HG03196 (cell line): ENCODE measurements at regions not wholly inside any gene's neighbourhood (a gene's known extent, or its start where the extent isn't known, plus 50 kb on each side); places are given as distances from the start of the nearest gene placed in this dataset.

Source experiments
- ATAC-seq: cut with Tn5 transposase; IDR thresholded peaks from one replicate; pipeline ENCODE4 v1.9.1; 2021; ENCODE audit not compliant: unreplicated experiment

GRCh38 chr13:97057176-97057575, 62.9 kb upstream of the OXGR1 start:
- no peak for ATAC-seq

GRCh38 chr13:97058391-97058790, 64.1 kb upstream of the OXGR1 start:
- ATAC-seq = no peak

DNA sequence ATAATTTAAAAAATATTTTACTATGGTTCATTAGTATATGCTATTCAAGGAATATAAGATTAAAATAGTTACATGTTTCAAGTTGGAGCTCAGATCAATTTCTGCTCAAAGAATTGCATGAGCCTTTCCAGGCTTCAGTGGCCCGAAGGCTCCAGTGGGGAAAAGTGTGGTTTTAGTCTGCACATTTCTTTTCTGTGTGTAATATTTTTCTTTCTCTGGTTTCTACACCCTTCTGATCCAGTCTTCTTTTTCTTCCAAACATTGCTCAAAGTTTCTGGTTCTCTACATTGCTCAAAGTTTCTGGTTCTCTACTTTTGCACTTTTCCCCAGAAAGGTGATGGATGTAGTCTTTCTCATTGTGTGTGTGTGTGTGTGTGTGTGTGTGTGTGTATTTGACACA, 64.7 kb upstream of the OXGR1 start:
- no peak for ATAC-seq

DNA sequence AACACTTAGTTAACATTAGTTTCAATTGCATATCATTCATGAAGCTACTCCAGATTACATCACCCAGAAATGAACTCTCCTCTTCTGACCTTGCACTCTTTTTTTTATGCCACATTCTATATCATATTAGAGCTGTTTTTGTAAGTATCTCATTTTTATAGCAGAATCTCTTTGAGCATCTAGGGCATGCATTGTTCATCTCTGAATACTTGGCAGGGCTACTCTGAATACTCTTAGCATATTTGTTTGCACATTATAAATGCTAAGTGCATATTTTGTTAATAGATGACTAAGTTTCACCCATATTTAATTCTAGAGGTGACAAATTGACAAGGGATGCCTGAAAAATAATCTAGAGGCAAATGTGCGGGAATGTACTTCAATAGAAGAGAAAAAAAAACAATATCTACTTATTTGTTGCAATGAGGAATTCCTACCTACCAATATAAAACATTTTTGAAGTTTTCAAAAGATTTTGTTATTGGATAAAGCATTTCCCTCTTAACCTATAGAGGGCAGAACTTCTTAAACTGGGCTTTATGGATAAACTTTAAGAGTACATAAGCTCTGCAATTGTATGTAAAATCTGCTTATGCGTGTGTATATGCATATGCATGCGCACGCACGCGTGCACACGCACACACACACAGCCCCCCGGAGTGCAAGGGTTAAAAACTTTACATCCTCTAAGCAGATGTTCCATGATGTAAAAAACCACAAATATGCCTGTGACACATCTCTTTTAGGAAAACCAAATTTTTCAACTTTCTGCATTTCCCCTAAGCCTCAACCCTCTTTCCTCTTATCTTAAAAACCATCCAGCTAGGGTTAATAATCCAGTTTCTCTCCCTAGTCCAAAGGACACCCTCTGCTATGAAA, 73.0 kb upstream of the OXGR1 start:
- ATAC-seq = no peak

GRCh38 chr13:97068151-97068550, 73.9 kb upstream of the OXGR1 start:
- ATAC-seq = no peak

DNA sequence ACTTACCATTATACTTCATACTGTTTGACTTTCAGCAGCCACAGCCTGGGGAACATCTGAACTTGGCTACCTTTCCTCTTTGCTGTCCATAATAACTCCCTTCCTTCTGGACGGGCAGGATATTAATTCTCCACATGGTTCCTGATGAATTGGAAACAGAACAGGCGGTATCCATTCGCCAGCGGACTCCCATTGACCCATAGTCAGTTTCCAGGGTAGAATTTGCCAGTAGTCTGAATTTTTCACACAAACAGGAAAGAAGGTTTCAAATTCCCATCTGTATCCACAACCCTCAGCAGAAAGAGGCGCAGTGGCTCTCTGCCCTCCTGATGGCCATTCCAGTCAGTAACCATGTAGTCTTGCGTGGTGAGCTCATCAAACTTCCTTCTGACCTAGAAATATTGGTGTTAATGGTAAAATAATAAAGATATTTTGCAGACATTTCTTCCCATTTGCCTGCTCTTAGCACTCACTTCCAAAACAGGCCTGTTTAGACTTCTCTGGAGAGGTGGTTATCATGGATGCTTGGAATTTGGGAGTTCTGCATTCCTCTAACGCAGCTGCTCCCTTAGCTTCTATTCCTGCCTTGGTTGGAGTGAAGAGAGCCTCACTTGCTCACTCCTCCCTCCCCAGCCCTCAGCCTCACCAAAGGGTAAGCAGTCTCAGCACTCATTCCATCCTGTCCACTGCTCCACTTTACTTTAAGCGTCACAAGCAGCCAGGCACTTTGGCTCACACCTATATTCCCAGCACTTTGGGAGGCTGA, 75.0 kb upstream of the OXGR1 start:
- ATAC-seq = no peak

GRCh38 chr13:97072297-97072696, 78.0 kb upstream of the OXGR1 start:
- no peak for ATAC-seq

DNA sequence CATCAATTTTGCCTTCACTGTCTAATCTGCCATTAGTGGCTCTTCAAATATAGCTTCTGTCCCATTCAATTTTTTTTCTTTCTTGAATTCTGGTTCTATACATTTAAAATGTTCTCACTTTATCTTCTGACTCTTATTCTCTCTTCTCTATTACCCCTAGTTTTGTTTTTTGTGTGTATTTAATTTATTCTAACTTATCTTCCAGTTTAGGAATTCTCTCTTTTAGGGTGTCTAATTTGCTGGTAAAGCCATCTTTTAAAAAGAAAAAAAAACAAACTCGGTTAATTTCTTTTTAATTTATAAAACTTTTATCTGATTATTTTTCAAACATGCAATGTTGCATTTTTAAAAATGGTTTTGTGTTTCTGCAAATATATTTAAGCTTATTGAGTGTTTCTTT, 80.3 kb upstream of the OXGR1 start:
- no peak for ATAC-seq

DNA sequence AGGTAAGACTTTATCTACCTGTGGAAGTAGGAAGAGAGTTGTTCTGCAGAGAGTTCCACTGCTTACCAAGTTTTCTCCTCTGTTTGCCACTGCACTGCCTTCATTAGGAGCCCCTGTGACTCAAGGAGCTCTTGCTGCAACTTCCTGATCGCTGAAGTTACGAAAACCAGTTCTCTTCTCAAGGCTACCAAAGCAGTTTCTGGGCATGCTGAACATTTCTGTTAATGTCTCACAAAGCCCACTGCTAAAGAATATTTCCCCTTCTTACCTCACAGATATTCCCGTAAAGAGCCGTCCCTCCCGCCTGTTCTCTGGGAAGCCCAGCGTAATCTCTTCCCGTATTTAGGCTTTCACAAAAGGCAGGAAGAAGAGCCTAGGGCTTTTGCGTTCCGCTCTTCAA, 82.6 kb upstream of the OXGR1 start:
- ATAC-seq = no peak

GRCh38 chr13:97077341-97077740, 83.1 kb upstream of the OXGR1 start:
- no peak for ATAC-seq

DNA sequence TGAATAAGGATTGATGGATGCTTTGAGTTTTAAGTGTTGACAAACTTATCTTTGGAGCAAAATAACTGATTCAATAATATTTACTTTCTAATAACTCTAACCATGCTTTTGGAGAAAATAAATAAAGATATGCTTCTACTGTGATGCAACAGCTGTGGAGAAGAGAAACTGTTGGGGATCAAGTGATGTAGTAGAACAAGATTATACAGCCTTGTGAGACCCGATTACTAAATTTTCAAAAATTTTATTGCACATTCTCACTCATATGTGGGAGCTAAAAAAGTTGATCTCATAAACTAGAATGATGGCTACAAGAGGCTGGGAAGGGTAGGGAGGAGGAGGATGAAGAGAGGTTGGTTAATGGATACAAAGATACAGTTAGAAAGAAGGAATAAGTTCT, 85.5 kb upstream of the OXGR1 start:
- no peak for ATAC-seq

GRCh38 chr13:97082461-97083207, 88.4 kb upstream of the OXGR1 start:
- ATAC-seq = no peak

- no peak for ATAC-seq
These were observed 96.9 kb upstream of the OXGR1 start for GRCh38 chr13:97091196-97091595.

GRCh38 chr13:97100821-97101220, 106.5 kb upstream of the OXGR1 start:
- no peak for ATAC-seq

DNA sequence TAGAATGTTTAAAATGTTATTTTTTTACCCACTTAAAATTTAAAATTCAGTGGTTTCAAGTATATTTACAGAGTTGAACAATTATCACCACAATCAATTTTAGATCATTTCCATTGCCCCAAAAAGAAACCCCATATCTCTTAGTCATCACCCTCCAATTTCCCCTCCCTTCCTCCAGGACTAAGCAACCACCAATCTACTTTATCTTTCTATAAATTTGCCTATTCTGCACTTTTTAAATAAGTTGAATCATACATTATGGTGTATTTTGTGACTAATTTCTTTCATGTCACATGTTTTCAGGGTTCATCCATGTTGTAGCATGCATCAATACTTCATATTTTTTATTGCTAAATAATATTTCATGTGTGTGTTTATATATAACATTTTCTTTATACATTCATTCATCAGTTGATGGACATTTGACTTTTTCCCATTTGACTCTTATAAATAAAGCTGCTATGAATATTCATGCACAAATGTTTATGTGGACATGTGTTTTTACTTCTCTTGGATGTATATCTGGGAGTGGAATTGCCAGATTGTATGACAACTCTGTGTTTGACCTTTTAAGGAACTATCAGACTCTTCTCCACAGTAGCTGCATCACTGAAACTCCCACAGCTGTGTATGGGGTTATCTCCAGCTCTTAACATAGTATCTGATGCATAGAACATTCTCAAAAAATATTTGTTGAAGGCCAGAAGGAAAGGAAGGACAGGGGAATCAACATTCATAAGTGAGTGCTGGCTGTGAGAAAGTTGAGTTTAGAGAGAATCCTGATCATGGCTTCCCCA, 107.8 kb upstream of the OXGR1 start:
- no peak for ATAC-seq

DNA sequence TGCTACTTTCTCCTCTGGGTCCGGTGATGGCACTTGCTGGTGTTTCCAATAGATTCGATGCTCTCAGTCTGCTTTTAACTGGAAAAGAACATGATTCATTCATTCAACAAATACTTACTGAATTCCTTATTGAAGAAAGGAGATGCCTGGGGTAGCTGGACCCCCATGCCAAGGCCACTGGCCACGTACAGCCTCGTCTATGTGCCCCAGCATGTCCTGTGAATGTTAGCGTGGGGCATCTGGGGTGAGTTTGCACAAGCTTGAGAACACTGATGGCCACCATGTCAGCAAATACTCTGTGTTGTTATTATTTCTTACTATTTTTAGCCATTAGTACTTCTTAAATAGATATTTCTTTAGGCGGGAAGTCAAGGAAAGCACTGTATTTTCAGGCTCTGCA, 112.0 kb upstream of the OXGR1 start:
- no peak for ATAC-seq

GRCh38 chr13:97107815-97108529, 113.7 kb upstream of the OXGR1 start:
- no peak for ATAC-seq

- no peak for ATAC-seq
These were observed 113.6 kb upstream of the MBNL2 start for GRCh38 chr13:97108530-97108900.

- no peak for ATAC-seq
These were observed 112.9 kb upstream of the MBNL2 start for GRCh38 chr13:97109256-97109655.

DNA sequence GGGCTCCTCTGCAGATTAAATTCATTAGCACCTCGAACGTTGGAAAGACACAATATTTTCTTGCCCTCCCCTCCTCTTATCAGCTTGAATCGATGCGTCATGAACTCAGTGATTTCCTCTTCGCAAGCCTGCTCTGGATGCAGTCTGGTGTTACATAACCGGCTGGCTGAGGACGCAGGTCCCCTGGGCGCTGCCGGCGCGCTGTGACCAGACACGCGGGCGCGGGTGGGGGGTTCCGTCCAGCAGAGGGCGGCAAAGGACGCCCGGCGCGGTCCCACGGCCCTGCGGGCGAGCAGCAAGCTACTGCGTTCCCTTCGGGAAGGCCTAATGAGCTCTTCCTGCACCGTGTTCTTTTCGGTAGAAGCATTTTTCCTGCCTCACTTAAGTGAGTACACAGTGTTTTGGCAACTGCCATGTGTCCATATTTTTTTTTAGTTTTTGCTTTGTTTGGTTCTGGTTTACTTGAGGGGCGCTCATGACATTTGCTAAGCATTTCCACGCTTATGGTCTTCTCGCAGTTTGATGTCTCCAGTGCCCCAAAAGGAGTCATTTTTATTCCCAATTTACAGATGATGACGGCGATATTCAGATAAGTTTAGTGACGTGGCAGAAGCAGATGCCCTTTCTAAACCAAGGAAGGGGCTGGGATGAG, 112.2 kb upstream of the MBNL2 start:
- ATAC-seq = peak; percentile 92
